HepG2 (cell line): ENCODE measurements at regions not wholly inside any gene's neighbourhood (a gene's known extent, or its start where the extent isn't known, plus 50 kb on each side); places are given as distances from the start of the nearest gene placed in this dataset.

Source experiments
- ASH2L ChIP-seq: fragments of 300-600, 200-600 bp; sonication (generic); IDR thresholded peaks from 2 replicates; pipeline ENCODE4 v1.7.0; 2017; ENCODE audit warnings: low read depth, mild to moderate bottlenecking, moderate library complexity, mixed read lengths, low read length; ENCODE audit not compliant: insufficient read length
- BRCA1 ChIP-seq: sonication (generic); formaldehyde crosslinking; IDR thresholded peaks from 2 replicates; pipeline ENCODE4 v1.4.0; 2020; ENCODE audit warnings: missing genetic modification reagents
- ELK4 ChIP-seq: sonication (generic); formaldehyde crosslinking; IDR thresholded peaks from 2 replicates; pipeline ENCODE4 v1.9.0; 2021; ENCODE audit warnings: missing genetic modification reagents, borderline replicate concordance
- POLR2A ChIP-seq, 2 experiments: IDR thresholded peaks; 2 replicates each; pipeline ENCODE4 v1.6.1; 2011; ENCODE audit warnings: low read depth in 2 of 2, low read length in 2 of 2, mild to moderate bottlenecking in 1 of 2, moderate library complexity in 1 of 2; ENCODE audit not compliant: insufficient read depth in 1 of 2
- ZNF354B ChIP-seq: sonication (generic); formaldehyde crosslinking; IDR thresholded peaks from 2 replicates; pipeline ENCODE4 v1.8.0; 2022; ENCODE audit warnings: mild to moderate bottlenecking, missing genetic modification reagents
- ZNF670 ChIP-seq: sonication (generic); formaldehyde crosslinking; IDR thresholded peaks from 2 replicates; pipeline ENCODE4 v1.8.0; 2022; ENCODE audit warnings: mild to moderate bottlenecking, missing genetic modification reagents, borderline replicate concordance

GRCh38 chr12:93008044-93008778 lies 79.1 kb upstream of the EEA1 start:
- TF ChIP-seq BRCA1: no peak
- TF ChIP-seq ZNF354B (CRISPR knock-in tag): no peak
- no peak for TF ChIP-seq ELK4 (CRISPR knock-in tag)
- TF ChIP-seq ZNF670: no peak
- no peak for TF ChIP-seq ASH2L
- TF ChIP-seq POLR2A (IDR thresholded peaks at IDR 0.05; ENCODE audit: insufficient read depth in 1 of 2, low read depth in 2 of 2, low read length in 2 of 2): no peak
